ENCODE measurements at regions not wholly inside any gene's neighbourhood (a gene's known extent, or its start where the extent isn't known, plus 50 kb on each side); places are given as distances from the start of the nearest gene placed in this dataset.

GRCh38 chr4:14897217-14897616 lies 105.1 kb upstream of the CPEB2 start:
- Histone ChIP-seq H3K9ac (ENCODE audit: low read depth in 1 of 2, low read length in 2 of 2) (no peak overlapping the region), H3K36me3 (ENCODE audit: control insufficient read depth in 1 of 2, insufficient read depth in 2 of 2, low read length in 2 of 2) (no peaks in the 10 kb centered on the region), H3K27me3 (ENCODE audit: control insufficient read depth in 1 of 2, insufficient read depth in 2 of 2, low read length in 2 of 2) (peaks cover 0 to 2% of the 10 kb centered on the region in 2 donors), H3K9me3 (ENCODE audit: control insufficient read depth in 1 of 2, low read length in 2 of 2) (no peaks in the 10 kb centered on the region), H3K4me3 (ENCODE audit: low read depth in 1 of 2, low read length in 2 of 2) (no peak overlapping the region), H3K27ac (ENCODE audit: low read depth, low read length) (no peak overlapping the region), H3K4me1 (ENCODE audit: control insufficient read depth in 1 of 2, insufficient read depth in 2 of 2, low read length in 2 of 2) (no peaks in the 10 kb centered on the region)

GRCh38 chr4:14898989-14899388 lies 103.3 kb upstream of the CPEB2 start:
- Histone ChIP-seq H3K9ac (ENCODE audit: low read depth in 1 of 2, low read length in 2 of 2) (no peak overlapping the region), H3K36me3 (ENCODE audit: control insufficient read depth in 1 of 2, insufficient read depth in 2 of 2, low read length in 2 of 2) (no peaks in the 10 kb centered on the region), H3K27me3 (ENCODE audit: control insufficient read depth in 1 of 2, insufficient read depth in 2 of 2, low read length in 2 of 2) (peaks cover 0 to 2% of the 10 kb centered on the region in 2 donors), H3K4me1 (ENCODE audit: control insufficient read depth in 1 of 2, insufficient read depth in 2 of 2, low read length in 2 of 2) (no peaks in the 10 kb centered on the region), H3K9me3 (ENCODE audit: control insufficient read depth in 1 of 2, low read length in 2 of 2) (no peaks in the 10 kb centered on the region), H3K4me3 (ENCODE audit: low read depth in 1 of 2, low read length in 2 of 2) (no peak overlapping the region), H3K27ac (ENCODE audit: low read depth, low read length) (no peak overlapping the region)

GRCh38 chr4:14902342-14902741 lies 99.9 kb upstream of the CPEB2 start:
- H3K4me3 ChIP-seq (ENCODE audit: low read depth in 1 of 2, low read length in 2 of 2), result no peak overlapping the region
- no peaks in the 10 kb centered on the region for H3K9me3 ChIP-seq (ENCODE audit: control insufficient read depth in 1 of 2, low read length in 2 of 2)
- H3K27me3 ChIP-seq (ENCODE audit: control insufficient read depth in 1 of 2, insufficient read depth in 2 of 2, low read length in 2 of 2), result peaks cover 0 to 2% of the 10 kb centered on the region in 2 donors
- H3K4me1 ChIP-seq (ENCODE audit: control insufficient read depth in 1 of 2, insufficient read depth in 2 of 2, low read length in 2 of 2), result no peaks in the 10 kb centered on the region
- no peaks in the 10 kb centered on the region for H3K36me3 ChIP-seq (ENCODE audit: control insufficient read depth in 1 of 2, insufficient read depth in 2 of 2, low read length in 2 of 2)
- H3K9ac ChIP-seq (ENCODE audit: low read depth in 1 of 2, low read length in 2 of 2), result no peak overlapping the region
- H3K27ac ChIP-seq (ENCODE audit: low read depth, low read length), result no peak overlapping the region

- H3K4me3 ChIP-seq (ENCODE audit: low read depth in 1 of 2, low read length in 2 of 2), result no peak overlapping the region
- peaks cover 0 to under 1% of the 10 kb centered on the region in 2 donors for H3K27me3 ChIP-seq (ENCODE audit: control insufficient read depth in 1 of 2, insufficient read depth in 2 of 2, low read length in 2 of 2)
- no peaks in the 10 kb centered on the region for H3K9me3 ChIP-seq (ENCODE audit: control insufficient read depth in 1 of 2, low read length in 2 of 2)
- no peaks in the 10 kb centered on the region for H3K4me1 ChIP-seq (ENCODE audit: control insufficient read depth in 1 of 2, insufficient read depth in 2 of 2, low read length in 2 of 2)
- no peak overlapping the region for H3K9ac ChIP-seq (ENCODE audit: low read depth in 1 of 2, low read length in 2 of 2)
- H3K27ac ChIP-seq (ENCODE audit: low read depth, low read length), result no peak overlapping the region
- no peaks in the 10 kb centered on the region for H3K36me3 ChIP-seq (ENCODE audit: control insufficient read depth in 1 of 2, insufficient read depth in 2 of 2, low read length in 2 of 2)
Observed at GRCh38 chr4:14903321-14903720, 99.0 kb upstream of the CPEB2 start.

- Histone ChIP-seq H3K4me3 (ENCODE audit: low read depth in 1 of 2, low read length in 2 of 2) (no peak overlapping the region), H3K4me1 (ENCODE audit: control insufficient read depth in 1 of 2, insufficient read depth in 2 of 2, low read length in 2 of 2) (no peaks in the 10 kb centered on the region), H3K27ac (ENCODE audit: low read depth, low read length) (no peak overlapping the region), H3K36me3 (ENCODE audit: control insufficient read depth in 1 of 2, insufficient read depth in 2 of 2, low read length in 2 of 2) (no peaks in the 10 kb centered on the region), H3K9ac (ENCODE audit: low read depth in 1 of 2, low read length in 2 of 2) (no peak overlapping the region), H3K9me3 (ENCODE audit: control insufficient read depth in 1 of 2, low read length in 2 of 2) (no peaks in the 10 kb centered on the region), H3K27me3 (ENCODE audit: control insufficient read depth in 1 of 2, insufficient read depth in 2 of 2, low read length in 2 of 2) (no peaks in the 10 kb centered on the region)
Observed at GRCh38 chr4:14906805-14907204, 95.5 kb upstream of the CPEB2 start.

GRCh38 chr4:14908635-14909034 lies 93.6 kb upstream of the CPEB2 start:
- Histone ChIP-seq H3K36me3 (ENCODE audit: control insufficient read depth in 1 of 2, insufficient read depth in 2 of 2, low read length in 2 of 2) (no peaks in the 10 kb centered on the region), H3K9me3 (ENCODE audit: control insufficient read depth in 1 of 2, low read length in 2 of 2) (no peaks in the 10 kb centered on the region), H3K4me1 (ENCODE audit: control insufficient read depth in 1 of 2, insufficient read depth in 2 of 2, low read length in 2 of 2) (no peaks in the 10 kb centered on the region), H3K27ac (ENCODE audit: low read depth, low read length) (no peak overlapping the region), H3K4me3 (ENCODE audit: low read depth in 1 of 2, low read length in 2 of 2) (no peak overlapping the region), H3K9ac (ENCODE audit: low read depth in 1 of 2, low read length in 2 of 2) (no peak overlapping the region), H3K27me3 (ENCODE audit: control insufficient read depth in 1 of 2, insufficient read depth in 2 of 2, low read length in 2 of 2) (no peaks in the 10 kb centered on the region)

- H3K27ac ChIP-seq (ENCODE audit: low read depth, low read length), result no peak overlapping the region
Observed at GRCh38 chr4:14910411-14910810, 91.9 kb upstream of the CPEB2 start.

GRCh38 chr4:14912426-14912825 lies 89.9 kb upstream of the CPEB2 start:
- no peaks in the 10 kb centered on the region for H3K9me3 ChIP-seq (ENCODE audit: control insufficient read depth in 1 of 2, low read length in 2 of 2)
- no peak overlapping the region for H3K27ac ChIP-seq (ENCODE audit: low read depth, low read length)
- no peaks in the 10 kb centered on the region for H3K4me1 ChIP-seq (ENCODE audit: control insufficient read depth in 1 of 2, insufficient read depth in 2 of 2, low read length in 2 of 2)
- no peak overlapping the region for H3K9ac ChIP-seq (ENCODE audit: low read depth in 1 of 2, low read length in 2 of 2)
- H3K36me3 ChIP-seq (ENCODE audit: control insufficient read depth in 1 of 2, insufficient read depth in 2 of 2, low read length in 2 of 2), result no peaks in the 10 kb centered on the region
- no peak overlapping the region for H3K4me3 ChIP-seq (ENCODE audit: low read depth in 1 of 2, low read length in 2 of 2)
- H3K27me3 ChIP-seq (ENCODE audit: control insufficient read depth in 1 of 2, insufficient read depth in 2 of 2, low read length in 2 of 2), result no peaks in the 10 kb centered on the region

More at GRCh38 chr4:14910411-14910810, 91.9 kb upstream of the CPEB2 start:
- H3K9me3 ChIP-seq (ENCODE audit: control insufficient read depth in 1 of 2, low read length in 2 of 2), result no peaks in the 10 kb centered on the region
- H3K4me3 ChIP-seq (ENCODE audit: low read depth in 1 of 2, low read length in 2 of 2), result no peak overlapping the region
- no peak overlapping the region for H3K9ac ChIP-seq (ENCODE audit: low read depth in 1 of 2, low read length in 2 of 2)
- no peaks in the 10 kb centered on the region for H3K27me3 ChIP-seq (ENCODE audit: control insufficient read depth in 1 of 2, insufficient read depth in 2 of 2, low read length in 2 of 2)
- no peaks in the 10 kb centered on the region for H3K4me1 ChIP-seq (ENCODE audit: control insufficient read depth in 1 of 2, insufficient read depth in 2 of 2, low read length in 2 of 2)
- H3K36me3 ChIP-seq (ENCODE audit: control insufficient read depth in 1 of 2, insufficient read depth in 2 of 2, low read length in 2 of 2), result no peaks in the 10 kb centered on the region

GRCh38 chr4:14915018-14915417 lies 87.3 kb upstream of the CPEB2 start:
- no peak overlapping the region for H3K9ac ChIP-seq (ENCODE audit: low read depth in 1 of 2, low read length in 2 of 2)
- H3K27me3 ChIP-seq (ENCODE audit: control insufficient read depth in 1 of 2, insufficient read depth in 2 of 2, low read length in 2 of 2), result no peaks in the 10 kb centered on the region
- no peaks in the 10 kb centered on the region for H3K36me3 ChIP-seq (ENCODE audit: control insufficient read depth in 1 of 2, insufficient read depth in 2 of 2, low read length in 2 of 2)
- H3K4me3 ChIP-seq (ENCODE audit: low read depth in 1 of 2, low read length in 2 of 2), result no peak overlapping the region
- H3K27ac ChIP-seq (ENCODE audit: low read depth, low read length), result no peak overlapping the region
- H3K4me1 ChIP-seq (ENCODE audit: control insufficient read depth in 1 of 2, insufficient read depth in 2 of 2, low read length in 2 of 2), result no peaks in the 10 kb centered on the region
- no peaks in the 10 kb centered on the region for H3K9me3 ChIP-seq (ENCODE audit: control insufficient read depth in 1 of 2, low read length in 2 of 2)

GRCh38 chr4:14916554-14917297 lies 85.6 kb upstream of the CPEB2 start:
- no peak overlapping the region for H3K27ac ChIP-seq (ENCODE audit: low read depth, low read length)
- H3K9ac ChIP-seq (ENCODE audit: low read depth in 1 of 2, low read length in 2 of 2), result no peak overlapping the region
- H3K27me3 ChIP-seq (ENCODE audit: control insufficient read depth in 1 of 2, insufficient read depth in 2 of 2, low read length in 2 of 2), result no peaks in the 10 kb centered on the region
- no peak overlapping the region for H3K4me3 ChIP-seq (ENCODE audit: low read depth in 1 of 2, low read length in 2 of 2)
- H3K36me3 ChIP-seq (ENCODE audit: control insufficient read depth in 1 of 2, insufficient read depth in 2 of 2, low read length in 2 of 2), result no peaks in the 10 kb centered on the region
- no peaks in the 10 kb centered on the region for H3K9me3 ChIP-seq (ENCODE audit: control insufficient read depth in 1 of 2, low read length in 2 of 2)
- H3K4me1 ChIP-seq (ENCODE audit: control insufficient read depth in 1 of 2, insufficient read depth in 2 of 2, low read length in 2 of 2), result no peaks in the 10 kb centered on the region

GRCh38 chr4:14917298-14917633 lies 85.0 kb upstream of the CPEB2 start:
- Histone ChIP-seq H3K27me3 (ENCODE audit: control insufficient read depth in 1 of 2, insufficient read depth in 2 of 2, low read length in 2 of 2) (no peaks in the 10 kb centered on the region), H3K4me1 (ENCODE audit: control insufficient read depth in 1 of 2, insufficient read depth in 2 of 2, low read length in 2 of 2) (no peaks in the 10 kb centered on the region), H3K27ac (ENCODE audit: low read depth, low read length) (no peak overlapping the region), H3K9me3 (ENCODE audit: control insufficient read depth in 1 of 2, low read length in 2 of 2) (no peaks in the 10 kb centered on the region), H3K4me3 (ENCODE audit: low read depth in 1 of 2, low read length in 2 of 2) (no peak overlapping the region), H3K9ac (ENCODE audit: low read depth in 1 of 2, low read length in 2 of 2) (no peak overlapping the region), H3K36me3 (ENCODE audit: control insufficient read depth in 1 of 2, insufficient read depth in 2 of 2, low read length in 2 of 2) (no peaks in the 10 kb centered on the region)

Measured in duodenal mucosa (tissue), 2 donors.